Retinal pigment epithelial cell (primary cell): ENCODE measurements at regions not wholly inside any gene's neighbourhood (a gene's known extent, or its start where the extent isn't known, plus 50 kb on each side); places are given as distances from the start of the nearest gene placed in this dataset.

Experiments
- DNase-seq: peaks from one replicate; pipeline ENCODE4 v3.0.0-alpha.2; 2010; ENCODE audit warnings: low read depth
- H3K4me3 ChIP-seq: 2 replicates; pipeline ENCODE4 v1.5.1; 2011; ENCODE audit warnings: mild to moderate bottlenecking, low read length, control low read depth, moderate library complexity
- CTCF ChIP-seq: conservative IDR thresholded peaks from 2 replicates; pipeline ENCODE4 v1.5.1; 2011; ENCODE audit warnings: low read depth, low read length, control low read depth, inconsistent platforms

GRCh38 chr10:29829776-29830175 is 195.0 kb upstream of the SVIL start:
- DNase-seq: no peak
- no peak overlapping the region for H3K4me3 ChIP-seq
- TF ChIP-seq CTCF: no peak

DNA sequence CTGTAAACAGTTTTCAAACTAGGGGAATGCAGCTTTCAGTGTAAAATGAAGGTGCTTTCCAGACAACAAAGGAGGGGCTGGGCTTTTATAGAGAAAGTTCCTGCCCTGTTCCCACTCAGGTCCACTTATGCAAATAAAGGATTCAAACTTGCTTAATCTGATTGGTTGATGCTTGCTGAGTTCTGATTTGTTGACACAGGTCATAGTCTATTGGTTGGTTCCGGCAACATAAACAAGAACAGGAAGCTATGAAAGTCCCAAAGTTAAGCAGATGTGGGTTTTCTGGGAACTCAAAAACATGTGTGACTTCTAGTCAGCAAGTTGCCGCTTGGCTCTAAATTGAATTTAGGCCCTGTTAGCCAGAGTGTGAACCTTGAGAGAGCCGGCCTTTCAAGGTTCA is 194.2 kb upstream of the SVIL start:
- DNase-seq: no peak
- no peak overlapping the region for H3K4me3 ChIP-seq
- TF ChIP-seq CTCF: no peak

GRCh38 chr10:29828440-29828894 is 193.7 kb upstream of the SVIL start:
- H3K4me3 ChIP-seq: no peak overlapping the region
- no peak for DNase-seq
- TF ChIP-seq CTCF: no peak

- TF ChIP-seq CTCF: no peak
- H3K4me3 ChIP-seq: no peak overlapping the region
- no peak for DNase-seq
Measured at GRCh38 chr10:29827512-29827911, 192.7 kb upstream of the SVIL start.

DNA sequence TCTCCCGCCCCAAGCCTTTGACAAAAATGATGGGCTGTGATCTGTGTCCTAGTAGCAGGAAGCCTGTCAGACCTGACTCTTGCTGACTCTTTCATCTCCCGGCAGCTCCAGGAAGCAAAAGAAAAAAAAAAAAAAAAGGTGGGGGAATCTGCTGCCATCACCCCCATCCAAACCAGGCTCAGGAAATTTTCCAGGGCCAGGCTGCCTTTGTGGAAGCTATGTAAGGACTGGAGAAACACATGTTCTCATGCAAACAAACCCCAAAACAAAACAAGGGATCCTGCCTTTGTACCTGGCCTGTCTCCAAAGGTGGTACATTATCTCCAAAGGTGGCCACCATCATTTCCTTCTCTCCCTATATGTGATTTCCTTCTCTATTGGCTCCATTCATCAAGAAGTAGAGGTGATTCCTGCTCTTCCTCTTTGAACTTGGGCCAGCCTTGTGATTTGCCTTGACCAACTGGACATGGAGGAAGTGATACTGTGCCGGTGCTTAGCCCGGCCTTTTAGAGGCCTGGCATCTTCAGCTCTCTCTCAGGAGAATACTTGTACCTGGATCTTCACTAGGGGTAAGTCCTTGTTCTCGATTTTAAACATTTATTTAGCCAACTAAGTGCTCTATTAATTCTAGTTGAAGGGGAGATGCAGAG is 192.2 kb upstream of the SVIL start:
- DNase-seq: no peak
- H3K4me3 ChIP-seq: no peak overlapping the region
- TF ChIP-seq CTCF: no peak

DNA sequence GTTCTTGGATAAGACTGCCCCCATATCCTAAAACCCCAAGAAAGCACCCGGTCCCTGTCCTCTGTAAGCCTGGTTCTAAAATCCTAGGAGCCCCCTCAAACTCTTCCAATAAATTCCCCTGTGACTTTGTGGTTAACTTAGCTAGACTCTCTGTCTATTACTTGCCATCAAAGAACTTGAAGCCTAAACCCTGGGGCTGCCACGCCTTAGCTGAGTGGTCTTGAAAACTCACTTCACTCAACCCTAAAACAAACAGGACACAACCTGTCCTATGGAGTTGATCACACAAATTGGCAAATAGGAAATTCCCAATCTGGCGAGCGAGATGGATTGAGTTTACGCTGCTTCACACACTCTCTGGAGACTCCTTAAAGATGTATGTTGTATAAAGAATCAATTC is 191.4 kb upstream of the SVIL start:
- H3K4me3 ChIP-seq: no peak overlapping the region
- TF ChIP-seq CTCF: no peak
- DNase-seq: no peak

DNA sequence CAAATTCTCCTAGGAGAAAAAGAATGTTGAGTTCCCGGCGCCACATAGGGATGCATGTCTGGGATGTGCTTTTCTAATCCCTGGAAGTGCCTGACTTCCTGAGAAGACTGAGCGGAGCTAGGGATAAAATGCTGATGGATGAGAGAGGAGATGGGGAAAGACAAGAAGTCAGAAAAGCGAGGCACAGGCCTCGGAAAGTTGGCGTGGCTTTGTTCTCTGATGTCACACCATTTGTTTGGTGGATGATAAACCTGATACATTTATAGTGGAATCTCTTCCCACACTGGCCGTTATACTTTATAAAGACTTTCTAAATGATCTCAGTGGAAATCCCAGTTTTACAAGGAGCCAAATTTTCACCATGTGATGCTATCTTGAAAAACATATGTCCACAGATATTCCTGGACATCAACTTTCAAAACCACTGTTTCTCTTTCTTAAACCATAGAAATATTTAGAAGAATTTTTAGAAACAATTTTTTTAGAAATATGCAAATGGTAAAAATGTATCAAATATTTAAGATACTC is 188.8 kb upstream of the SVIL start:
- no peak for TF ChIP-seq CTCF
- DNase-seq: no peak
- H3K4me3 ChIP-seq: no peak overlapping the region
